NB4 (cell line): ENCODE measurements at regions not wholly inside any gene's neighbourhood (a gene's known extent, or its start where the extent isn't known, plus 50 kb on each side); places are given as distances from the start of the nearest gene placed in this dataset.

Source experiments
- CTCF ChIP-seq: IDR thresholded peaks from one replicate; pipeline ENCODE4 v1.5.1; 2012; ENCODE audit warnings: low read depth, low read length
- MAX ChIP-seq: IDR thresholded peaks from 2 replicates; pipeline ENCODE4 v1.6.1; 2011; ENCODE audit warnings: low read depth, low read length

GRCh38 chr14:38044710-38045109, 163.0 kb upstream of the SSTR1 start:
- no peak for TF ChIP-seq CTCF
- TF ChIP-seq MAX, result no peak
